HCT116 (cell line): ENCODE measurements at regions not wholly inside any gene's neighbourhood (a gene's known extent, or its start where the extent isn't known, plus 50 kb on each side); places are given as distances from the start of the nearest gene placed in this dataset.
A peak's percentile ranks its signal among the peaks of the same experiment; 100 is the strongest.

Source experiments
- ATAC-seq: fragments of 200-7000 bp; cut with Tn5 transposase; 2 replicates; pipeline ENCODE4 v1.9.1; 2020; ENCODE audit warnings: mild to moderate bottlenecking, moderate library complexity
- BruUV-seq: library from RNA; stranded (reverse); fragments of 400-500 nt; replicated peaks from 2 replicates; lab custom pipeline; 2021; lab: Mats Ljungman, UMichigan
- CTCF ChIA-PET: fragments of 300-600 bp; sonication (Branson Sonifier 250); formaldehyde crosslinking; loops from one replicate; lab custom pipeline; 2021; ENCODE audit warnings: antibody characterized with exemption; lab: Charles Lee
- POLR2A ChIA-PET: fragments of 300-600, 350-600 bp; sonication (Branson Sonifier 250); formaldehyde crosslinking; loops from one replicate; lab custom pipeline; 2021; ENCODE audit warnings: antibody characterized with exemption; lab: Charles Lee
- RAD21 ChIA-PET, 2 experiments: fragments of 300-600 bp; sonication (Branson Sonifier 250); formaldehyde crosslinking; loops; one replicate each; lab custom pipeline; 2023; ENCODE audit warnings: low total read pairs in 2 of 2; ENCODE audit not compliant: uncharacterized antibody in 2 of 2, unreplicated experiment in 2 of 2, low non-redundant PET in 1 of 2; lab: Charles Lee
- DNase-seq: peaks from one replicate; pipeline ENCODE4 v3.0.0-alpha.2; 2010; ENCODE audit warnings: low read depth, low spot score
- H2AFZ ChIP-seq: fragments of 200-600 bp; shearing (Covaris generic), sonication (generic); 2 replicates; pipeline ENCODE4 v1.6.1; 2017; ENCODE audit warnings: low read depth, mixed run types, mixed read lengths, antibody characterized with exemption, low read length; ENCODE audit not compliant: poor library complexity, severe bottlenecking
- H3K27ac ChIP-seq: 2 replicates; pipeline ENCODE4 v1.5.1; 2012; ENCODE audit warnings: low read depth, low read length
- H3K27me3 ChIP-seq: fragments of 200-600 bp; sonication (generic); 2 replicates; pipeline ENCODE4 v1.6.1; 2016; ENCODE audit warnings: mixed run types, low read length, mixed read lengths; ENCODE audit not compliant: insufficient read depth
- H3K36me3 ChIP-seq, 2 experiments: fragments of 200-500 bp in 1 of 2; fragments of 200-600 bp in 1 of 2; sonication (Bioruptor generic) in 1 of 2; sonication (generic) in 1 of 2; 2 replicates each; pipeline versions ENCODE4 v1.5.1 to v1.6.1; 2014 to 2016; ENCODE audit warnings: low read length in 2 of 2, inconsistent platforms in 1 of 2, mixed read lengths in 1 of 2, mixed run types in 1 of 2; ENCODE audit not compliant: insufficient read depth in 2 of 2, control insufficient read depth in 1 of 2
- H3K4me1 ChIP-seq, 2 experiments: fragments of 200-600 bp in 1 of 2; sonication (generic) in 1 of 2; 2 replicates each; pipeline versions ENCODE4 v1.5.1 to v1.6.1; 2012 to 2017; ENCODE audit warnings: low read length in 2 of 2, inconsistent platforms in 1 of 2, mild to moderate bottlenecking in 1 of 2, mixed read lengths in 1 of 2, mixed run types in 1 of 2, moderate library complexity in 1 of 2; ENCODE audit not compliant: insufficient read depth in 2 of 2, control insufficient read depth in 1 of 2
- H3K4me2 ChIP-seq: fragments of 200-600 bp; sonication (generic); 2 replicates; pipeline ENCODE4 v1.6.1; 2017; ENCODE audit warnings: mixed run types, low read length, mixed read lengths
- H3K4me3 ChIP-seq, 2 experiments: fragments of 200-600 bp in 1 of 2; sonication (generic) in 1 of 2; replicated peaks in 1 of 2; 2 replicates each; pipeline ENCODE4 v1.5.1; 2011 to 2016; ENCODE audit warnings: low read length in 2 of 2, control low read depth in 1 of 2, low read depth in 1 of 2, mild to moderate bottlenecking in 1 of 2, mixed read lengths in 1 of 2, mixed run types in 1 of 2
- H3K79me2 ChIP-seq: fragments of 200-600 bp; sonication (generic); 2 replicates; pipeline ENCODE4 v1.6.1; 2017; ENCODE audit warnings: mild to moderate bottlenecking, mixed run types, low read length, moderate library complexity, mixed read lengths; ENCODE audit not compliant: insufficient read depth
- H3K9ac ChIP-seq: fragments of 200-600 bp; sonication (generic); 2 replicates; pipeline ENCODE4 v1.6.1; 2016; ENCODE audit warnings: low read length, mixed read lengths
- H3K9me2 ChIP-seq: fragments of 200-600 bp; sonication (generic), shearing (Covaris generic); 2 replicates; pipeline ENCODE4 v1.6.1; 2017; ENCODE audit warnings: mixed run types, mild to moderate bottlenecking, moderate library complexity; ENCODE audit not compliant: insufficient read depth
- H3K9me3 ChIP-seq, 2 experiments: fragments of 200-500 bp in 1 of 2; fragments of 200-600 bp in 1 of 2; sonication (Bioruptor generic) in 1 of 2; sonication (generic) in 1 of 2; 2 replicates each; pipeline ENCODE4 v1.6.1; 2014 to 2017; ENCODE audit warnings: low read length in 2 of 2, mixed read lengths in 2 of 2, inconsistent platforms in 1 of 2, low read depth in 1 of 2, mild to moderate bottlenecking in 1 of 2, mixed run types in 1 of 2, moderate library complexity in 1 of 2; ENCODE audit not compliant: control insufficient read depth in 1 of 2, insufficient read depth in 1 of 2
- H4K20me1 ChIP-seq: fragments of 200-600 bp; sonication (generic), shearing (Covaris generic); 2 replicates; pipeline ENCODE4 v1.6.1; 2017; ENCODE audit warnings: mixed run types, mild to moderate bottlenecking, moderate library complexity; ENCODE audit not compliant: insufficient read depth
- CBX3 ChIP-seq: IDR thresholded peaks from 2 replicates; pipeline ENCODE4 v1.6.1; 2012; ENCODE audit warnings: low read depth
- CEBPB ChIP-seq: IDR thresholded peaks from 2 replicates; pipeline ENCODE4 v1.6.1; 2012; ENCODE audit warnings: low read depth
- EGR1 ChIP-seq: IDR thresholded peaks from 2 replicates; pipeline ENCODE4 v1.6.1; 2012; ENCODE audit warnings: low read depth
- EZH2 ChIP-seq: fragments of 200-600 bp; sonication (generic); IDR thresholded peaks from 2 replicates; pipeline ENCODE4 v1.6.1; 2017; ENCODE audit warnings: antibody characterized with exemption, mixed run types
- EZH2phosphoT487 ChIP-seq: fragments of 200-600 bp; IDR thresholded peaks from 2 replicates; pipeline ENCODE4 v1.6.1; 2018; ENCODE audit warnings: antibody characterized with exemption, borderline replicate concordance
- POLR2A ChIP-seq: IDR thresholded peaks from 2 replicates; pipeline ENCODE4 v1.7.0; 2011; ENCODE audit warnings: borderline replicate concordance; ENCODE audit not compliant: insufficient read depth, insufficient read length; ENCODE audit errors: extremely low read depth
- intact Hi-C: fragments of 100-400 bp; cut with micrococcal nuclease; formaldehyde crosslinking; loops from 2 replicates; pipeline ENCODE4 v1.10.0; 2022
- TF ChIP-seq, protein P1 (sequence below), 3 experiments: fragments of 200-600 bp in 1 of 3; sonication (generic) in 1 of 3; IDR thresholded peaks in 2 of 3; conservative IDR thresholded peaks in 1 of 3; 2 replicates each; pipeline ENCODE4 v1.5.1; 2012 to 2017; ENCODE audit warnings: low read depth in 2 of 3, low read length in 2 of 3, antibody characterized with exemption in 1 of 3, borderline replicate concordance in 1 of 3, control low read depth in 1 of 3, mild to moderate bottlenecking in 1 of 3, mixed read lengths in 1 of 3, mixed run types in 1 of 3, moderate library complexity in 1 of 3; ENCODE audit not compliant: insufficient read depth in 1 of 3
- TF ChIP-seq, protein P2 (sequence below): IDR thresholded peaks from 2 replicates; pipeline ENCODE4 v1.6.1; 2012

DNA sequence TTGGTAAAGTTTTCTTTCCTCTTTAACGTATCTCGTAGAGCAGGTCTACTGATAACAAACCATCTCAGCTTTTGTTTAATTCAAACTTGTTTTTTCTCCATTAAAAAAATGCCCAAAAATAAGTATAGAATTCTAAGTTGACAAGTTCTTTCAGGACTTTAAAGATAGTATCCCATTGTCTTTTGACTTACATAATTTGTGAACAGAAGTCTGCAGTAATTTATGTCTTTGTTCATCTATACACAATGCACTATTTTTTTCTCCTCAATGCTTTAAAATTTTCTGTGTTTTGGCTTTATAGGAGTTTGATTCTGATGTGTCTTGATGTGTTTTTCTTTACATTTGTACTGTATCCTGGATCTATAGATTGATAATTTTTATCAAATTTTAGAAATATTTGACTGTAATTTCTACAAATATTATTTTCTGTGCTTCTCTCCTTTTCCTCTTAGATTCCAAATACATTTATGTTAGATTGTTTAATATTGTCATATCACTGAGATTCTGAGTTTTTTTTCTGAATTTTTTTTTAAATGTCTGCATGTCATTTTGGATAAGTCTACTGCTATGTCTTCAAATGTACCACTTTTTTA, 143.3 kb downstream of the FTCDNL1 start:
- TF ChIP-seq, protein P1, sequence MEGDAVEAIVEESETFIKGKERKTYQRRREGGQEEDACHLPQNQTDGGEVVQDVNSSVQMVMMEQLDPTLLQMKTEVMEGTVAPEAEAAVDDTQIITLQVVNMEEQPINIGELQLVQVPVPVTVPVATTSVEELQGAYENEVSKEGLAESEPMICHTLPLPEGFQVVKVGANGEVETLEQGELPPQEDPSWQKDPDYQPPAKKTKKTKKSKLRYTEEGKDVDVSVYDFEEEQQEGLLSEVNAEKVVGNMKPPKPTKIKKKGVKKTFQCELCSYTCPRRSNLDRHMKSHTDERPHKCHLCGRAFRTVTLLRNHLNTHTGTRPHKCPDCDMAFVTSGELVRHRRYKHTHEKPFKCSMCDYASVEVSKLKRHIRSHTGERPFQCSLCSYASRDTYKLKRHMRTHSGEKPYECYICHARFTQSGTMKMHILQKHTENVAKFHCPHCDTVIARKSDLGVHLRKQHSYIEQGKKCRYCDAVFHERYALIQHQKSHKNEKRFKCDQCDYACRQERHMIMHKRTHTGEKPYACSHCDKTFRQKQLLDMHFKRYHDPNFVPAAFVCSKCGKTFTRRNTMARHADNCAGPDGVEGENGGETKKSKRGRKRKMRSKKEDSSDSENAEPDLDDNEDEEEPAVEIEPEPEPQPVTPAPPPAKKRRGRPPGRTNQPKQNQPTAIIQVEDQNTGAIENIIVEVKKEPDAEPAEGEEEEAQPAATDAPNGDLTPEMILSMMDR (IDR thresholded peaks at IDR 0.05 in 2 of 3, conservative IDR thresholded peaks at IDR 0.05 in 1 of 3; ENCODE audit: borderline replicate concordance in 1 of 3, insufficient read depth in 1 of 3, low read depth in 2 of 3, low read length in 2 of 3): no peak
- TF ChIP-seq CBX3 (peak; percentile 49; the same call in 1 of the 2 replicates), CEBPB (no peak)
- RAD21 ChIA-PET: no interaction called here
- Histone ChIP-seq H3K4me2 (no peak overlapping the region), H3K4me1 (no peaks in the 10 kb centered on the region), H3K36me3 (no peaks in the 10 kb centered on the region), H3K9ac (no peak overlapping the region), H3K9me3 (0 out of 4 replicates have a peak, but pooled peaks cover 0 to 4% of the 10 kb centered on the region in 2 experiments), H3K27ac (no peak overlapping the region), H3K9me2 (no peaks in the 10 kb centered on the region), H3K79me2 (no peaks in the 10 kb centered on the region), H3K27me3 (no peaks in the 10 kb centered on the region), H4K20me1 (no peaks in the 10 kb centered on the region), H2AFZ (no peak overlapping the region), H3K4me3 (no peak overlapping the region)
- ATAC-seq: no peak
- CTCF ChIA-PET: no interaction called here
- DNase-seq: no peak
- POLR2A ChIA-PET: no interaction called here
- intact Hi-C loops: loop anchor here (10.0 kb wide), 1 partner anchor 997 kb away; no protein-coding TSS in a partner anchor
- no TSS peak for BruUV-seq

DNA sequence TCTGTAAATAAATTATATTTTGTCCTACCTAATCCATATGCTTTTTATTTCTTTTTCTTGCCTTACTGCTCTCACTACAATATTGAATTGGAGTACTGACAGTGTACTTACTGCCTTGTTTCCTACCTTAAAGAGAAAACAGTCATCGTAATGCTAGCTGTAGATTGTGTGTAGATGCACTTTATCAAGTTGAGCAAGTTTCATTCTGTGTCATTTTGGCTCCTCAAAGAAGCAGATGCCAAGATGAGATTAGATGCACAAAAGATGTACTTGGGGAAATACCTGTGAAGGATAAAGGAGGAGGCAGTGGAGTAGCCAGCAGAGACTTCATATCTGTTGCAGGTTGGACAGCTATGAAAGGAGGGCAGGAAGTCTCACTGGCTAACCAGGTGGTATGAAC, 145.5 kb downstream of the FTCDNL1 start:
- H3K4me2 ChIP-seq: no peak overlapping the region
- intact Hi-C loops: loop anchor here (10.0 kb wide), 1 partner anchor 999 kb away; no protein-coding TSS in a partner anchor
- TF ChIP-seq EZH2 (no peak), EZH2phosphoT487 (no peak), POLR2A (no peak), EGR1 (no peak), CBX3 (no peak)
- TF ChIP-seq, protein P2, sequence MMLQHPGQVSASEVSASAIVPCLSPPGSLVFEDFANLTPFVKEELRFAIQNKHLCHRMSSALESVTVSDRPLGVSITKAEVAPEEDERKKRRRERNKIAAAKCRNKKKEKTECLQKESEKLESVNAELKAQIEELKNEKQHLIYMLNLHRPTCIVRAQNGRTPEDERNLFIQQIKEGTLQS: no peak
- CTCF ChIA-PET: interaction anchor here (1.5 kb wide), 1 partner anchor 19 kb away, joined by 4 read pairs; no protein-coding TSS in a partner anchor
- H3K9ac ChIP-seq: no peak overlapping the region
- DNase-seq (no peak), ATAC-seq (no peak)
- no peak overlapping the region for H3K27ac ChIP-seq
- no TSS peak for BruUV-seq
- H4K20me1 ChIP-seq: no peaks in the 10 kb centered on the region
- no peaks in the 10 kb centered on the region for H3K9me2 ChIP-seq
- 0 out of 4 replicates have a peak, but pooled peaks cover 0 to 4% of the 10 kb centered on the region in 2 experiments for H3K9me3 ChIP-seq
- H2AFZ ChIP-seq: no peak overlapping the region
- POLR2A ChIA-PET: no interaction called here
- H3K4me3 ChIP-seq: no peak overlapping the region
- no peaks in the 10 kb centered on the region for H3K79me2 ChIP-seq
- no peaks in the 10 kb centered on the region for H3K4me1 ChIP-seq
- no peaks in the 10 kb centered on the region for H3K36me3 ChIP-seq
- no peaks in the 10 kb centered on the region for H3K27me3 ChIP-seq
- RAD21 ChIA-PET: interaction anchor here in 1 of 2 experiments (1.3 kb wide), 1 partner anchor 35 kb away, joined by 4 read pairs; no protein-coding TSS in a partner anchor
